Stimulated activated CD4-positive, alpha-beta T cell treated with anti-CD3 and anti-CD28 coated beads, TNF-alpha, amount 100 ng/mL, for 1 hour (primary cell): ENCODE measurements at regions not wholly inside any gene's neighbourhood (a gene's known extent, or its start where the extent isn't known, plus 50 kb on each side); places are given as distances from the start of the nearest gene placed in this dataset.

Experiments
- DNase-seq, 3 donors: peaks; one replicate each; pipeline ENCODE4 v3.0.0-alpha.2; 2020; ENCODE audit warnings: low read depth in 3 of 3, low spot score in 1 of 3

- no peak for DNase-seq
Measured at GRCh38 chr4:24010994-24011393, 121.1 kb upstream of the PPARGC1A start.

- no peak for DNase-seq
Measured at GRCh38 chr4:24010573-24010972, 120.7 kb upstream of the PPARGC1A start.

GRCh38 chr4:24007860-24008261 lies 118.0 kb upstream of the PPARGC1A start:
- DNase-seq = no peak

GRCh38 chr4:24006269-24006668 lies 116.4 kb upstream of the PPARGC1A start:
- DNase-seq = no peak

DNA sequence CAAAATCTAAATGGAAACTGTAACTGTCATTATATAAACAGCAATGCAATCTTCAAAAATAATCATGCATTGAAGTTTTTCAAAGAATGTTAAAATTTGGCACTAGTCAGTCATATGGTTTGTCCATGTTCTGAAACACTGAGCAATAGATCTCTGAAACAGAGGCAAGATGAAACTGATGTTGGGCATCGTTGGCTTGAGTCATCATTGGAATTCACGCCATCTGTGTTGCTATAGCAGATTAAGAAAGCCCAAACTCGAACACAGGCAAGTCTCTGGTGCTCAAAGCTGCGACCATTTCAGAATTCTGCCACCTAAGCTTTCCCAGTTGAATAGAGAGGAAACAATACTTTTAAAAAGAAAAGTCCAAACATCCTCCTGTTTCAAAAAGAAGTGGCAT lies 114.1 kb upstream of the PPARGC1A start:
- no peak for DNase-seq

GRCh38 chr4:24003496-24003895 lies 113.6 kb upstream of the PPARGC1A start:
- no peak for DNase-seq

GRCh38 chr4:24002330-24002966 lies 112.6 kb upstream of the PPARGC1A start:
- no peak for DNase-seq

GRCh38 chr4:24001486-24002329 lies 111.9 kb upstream of the PPARGC1A start:
- DNase-seq = no peak

- no peak for DNase-seq
Measured at GRCh38 chr4:24000470-24000831, 110.6 kb upstream of the PPARGC1A start.

GRCh38 chr4:23999714-24000469 lies 110.0 kb upstream of the PPARGC1A start:
- DNase-seq = no peak

DNA sequence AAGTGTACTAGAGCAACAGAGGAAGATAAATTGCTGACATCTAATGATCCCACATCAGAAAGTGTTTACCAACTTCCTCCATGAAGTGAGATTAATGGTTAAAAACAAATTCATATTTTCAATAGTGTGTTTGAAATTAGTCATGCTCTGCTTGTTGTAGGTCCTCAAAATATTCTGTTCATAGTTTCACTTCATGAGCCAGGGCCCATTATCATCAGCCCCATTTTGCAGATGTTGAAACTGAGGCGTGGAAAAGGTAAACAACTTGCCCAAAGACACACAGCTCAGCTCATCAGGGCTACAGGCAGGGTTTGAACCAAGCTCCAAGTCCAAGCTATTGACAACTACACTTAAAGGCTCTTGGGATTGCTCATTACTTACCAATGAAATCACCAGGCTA lies 103.5 kb upstream of the PPARGC1A start:
- DNase-seq = no peak

GRCh38 chr4:23991444-23991843 lies 101.6 kb upstream of the PPARGC1A start:
- DNase-seq = no peak

DNA sequence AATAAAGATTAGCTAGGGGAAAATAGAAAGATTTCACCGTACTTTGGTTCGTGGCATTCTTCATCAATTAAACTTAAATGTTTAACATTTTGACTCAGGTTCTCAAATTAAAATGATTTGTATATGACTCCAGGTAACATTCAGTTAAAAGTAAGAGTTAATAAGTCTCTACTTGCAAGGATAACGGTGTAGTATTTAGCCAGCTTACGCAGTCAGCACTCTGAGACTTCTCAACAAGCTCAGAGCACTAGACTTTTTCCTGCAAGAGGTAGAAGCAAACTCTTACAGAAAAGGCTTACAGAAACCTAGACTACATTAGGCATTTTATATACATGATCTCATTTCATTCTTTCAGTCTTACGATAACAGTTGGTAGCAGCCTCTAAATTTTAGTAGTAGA lies 96.4 kb upstream of the PPARGC1A start:
- DNase-seq = no peak

DNA sequence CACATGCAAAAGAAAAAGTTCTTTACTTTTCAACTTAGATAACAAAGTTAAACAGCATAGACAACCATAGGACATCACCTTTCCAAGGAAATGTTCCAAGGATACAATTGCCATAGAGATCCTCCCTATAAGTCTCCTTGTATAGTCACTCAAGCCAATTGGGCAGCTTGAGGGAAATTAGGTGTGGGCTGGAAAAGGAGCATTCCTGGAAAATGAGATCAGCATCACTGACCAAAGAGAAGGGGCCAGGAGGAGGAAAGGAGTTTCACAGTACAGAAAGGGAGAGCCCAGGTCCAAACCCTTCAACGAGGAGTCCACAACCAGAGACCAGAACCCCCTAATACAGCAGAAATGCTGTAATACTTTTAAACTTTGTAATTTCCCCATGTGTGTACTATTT lies 91.5 kb upstream of the PPARGC1A start:
- no peak for DNase-seq

GRCh38 chr4:23979534-23979933 lies 89.7 kb upstream of the PPARGC1A start:
- no peak for DNase-seq

DNA sequence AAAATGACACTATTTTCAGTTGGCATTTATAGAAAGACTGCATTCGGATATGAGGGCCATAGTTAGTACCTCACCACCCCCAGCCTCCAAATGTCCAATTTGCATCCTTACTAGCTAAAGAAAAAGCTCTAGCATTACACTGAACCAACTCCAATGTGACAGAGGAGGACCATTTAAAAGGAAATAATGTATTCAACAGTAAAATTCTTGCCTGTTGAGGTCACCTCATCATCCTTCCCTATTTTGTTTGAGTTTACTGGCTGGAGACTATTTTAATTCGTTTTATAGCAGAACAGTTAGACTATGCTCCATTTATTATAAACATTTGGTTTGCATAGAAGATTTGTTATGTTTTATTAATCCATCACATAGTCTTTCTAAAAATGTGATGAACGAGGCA lies 88.2 kb upstream of the PPARGC1A start:
- DNase-seq = no peak

DNA sequence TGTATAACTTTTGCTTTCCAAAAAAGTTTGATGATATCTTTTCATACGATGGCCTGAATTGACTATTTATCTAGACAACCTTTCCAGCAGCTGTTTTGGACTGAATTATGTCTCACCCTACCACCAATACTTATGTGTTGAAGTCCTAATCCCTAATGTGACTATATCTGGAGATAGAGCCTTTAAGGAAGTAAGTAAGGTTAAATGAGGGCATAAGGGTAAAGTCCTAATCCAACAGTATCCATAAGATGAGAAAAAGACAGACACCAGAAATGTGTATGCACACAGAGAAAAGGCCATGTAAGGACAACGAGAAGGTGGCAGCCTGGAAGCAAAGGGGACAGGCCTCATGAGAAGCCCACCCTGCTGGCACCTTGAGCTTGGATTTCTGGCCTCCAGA lies 86.6 kb upstream of the PPARGC1A start:
- no peak for DNase-seq

- DNase-seq = no peak
Measured at GRCh38 chr4:23973308-23973855, 83.5 kb upstream of the PPARGC1A start.

DNA sequence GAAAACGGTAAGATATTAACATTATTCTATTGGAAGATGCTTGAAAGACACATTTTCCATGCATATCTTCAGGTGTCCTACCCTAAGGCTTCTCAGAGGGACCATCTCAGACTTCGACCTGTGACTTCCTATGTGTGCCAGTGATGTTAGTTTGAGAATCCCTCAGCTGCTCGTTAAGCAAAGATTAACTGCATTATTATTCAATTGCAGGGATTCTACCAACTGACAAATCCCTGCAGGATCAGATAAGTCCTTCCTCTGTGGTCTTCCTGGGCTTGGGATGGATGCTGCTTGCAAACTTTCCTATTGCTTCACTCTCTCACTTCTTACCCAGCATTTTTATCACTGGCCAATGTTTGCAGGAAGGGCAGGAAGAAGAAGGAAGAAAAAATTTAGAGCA lies 83.0 kb upstream of the PPARGC1A start:
- DNase-seq = no peak

DNA sequence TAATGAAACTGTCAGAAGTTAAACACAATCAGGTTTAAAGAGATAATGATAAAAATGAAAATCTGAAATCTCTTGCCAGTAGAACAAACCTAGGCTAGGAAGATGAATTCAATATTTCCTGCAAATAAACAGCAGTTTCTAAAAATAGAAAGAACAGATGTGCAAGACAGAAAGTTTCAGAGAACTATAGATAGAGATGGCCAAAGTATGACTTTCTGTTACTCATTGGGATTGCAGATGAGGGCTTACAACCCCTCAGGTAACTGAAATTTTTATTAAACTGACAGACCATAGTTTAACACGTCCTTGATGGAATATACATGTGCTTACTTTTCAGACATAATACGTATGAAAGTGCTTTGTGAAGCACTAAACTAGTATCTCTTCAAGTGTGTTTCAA lies 82.3 kb upstream of the PPARGC1A start:
- no peak for DNase-seq

DNA sequence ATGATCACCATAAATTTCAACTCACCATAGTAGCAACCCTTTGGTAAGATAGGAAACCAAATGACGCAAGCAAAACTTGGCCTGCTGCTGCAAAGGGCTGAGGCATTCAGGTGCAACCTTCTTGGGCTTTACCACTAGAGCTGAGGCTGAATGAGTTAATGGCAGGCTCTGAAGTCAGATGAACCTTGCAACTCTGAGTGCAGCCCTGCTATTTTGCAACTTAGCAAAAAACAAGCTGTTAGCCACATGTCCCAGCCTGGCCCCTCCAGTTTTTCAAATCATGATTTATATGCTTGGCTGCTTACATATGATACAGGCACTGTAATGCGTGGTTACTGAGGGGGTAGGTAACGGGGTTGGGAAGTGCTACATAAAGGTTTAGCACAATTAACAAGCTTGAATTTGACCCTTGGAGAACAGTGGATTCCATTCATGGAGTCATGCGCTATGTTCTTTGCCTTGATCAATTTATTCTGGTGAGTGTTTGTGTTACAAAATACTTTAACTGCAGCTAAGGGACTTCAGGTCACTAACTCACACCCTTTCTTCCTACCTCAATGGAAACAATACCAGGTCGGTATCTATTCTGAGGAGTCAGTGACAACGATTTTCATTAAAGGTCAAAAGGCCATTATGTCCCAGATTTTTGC lies 80.5 kb upstream of the PPARGC1A start:
- no peak for DNase-seq
